OCI-LY7 (cell line): ENCODE measurements at regions not wholly inside any gene's neighbourhood (a gene's known extent, or its start where the extent isn't known, plus 50 kb on each side); places are given as distances from the start of the nearest gene placed in this dataset.

Source experiments
- BruUV-seq: library from RNA; stranded (reverse); fragments of 400-500 nt; replicated peaks from 2 replicates; lab custom pipeline; 2021; lab: Mats Ljungman, UMichigan
- CTCF ChIA-PET: fragments of 300-600 bp; sonication (Branson Sonifier 250); formaldehyde crosslinking; loops from one replicate; lab custom pipeline; 2022; ENCODE audit warnings: antibody characterized with exemption; ENCODE audit not compliant: unreplicated experiment; lab: Charles Lee
- POLR2A ChIA-PET: fragments of 300-600 bp; sonication (Branson Sonifier 250); formaldehyde crosslinking; loops from one replicate; lab custom pipeline; 2022; ENCODE audit warnings: antibody characterized with exemption; lab: Charles Lee
- DNase-seq: peaks from one replicate; pipeline ENCODE4 v3.0.0-alpha.2; 2015; ENCODE audit warnings: low spot score
- H2AFZ ChIP-seq: fragments of 200-600 bp; sonication (generic), shearing (Covaris generic); 2 replicates; pipeline ENCODE4 v1.6.1; 2014; ENCODE audit warnings: mild to moderate bottlenecking, antibody characterized with exemption, low read length, moderate library complexity
- H3K27ac ChIP-seq: fragments of 200-600 bp; sonication (generic); 2 replicates; pipeline ENCODE4 v1.5.1; 2014; ENCODE audit warnings: mixed run types, low read depth, mild to moderate bottlenecking, moderate library complexity, low read length, inconsistent platforms; ENCODE audit not compliant: poor library complexity, severe bottlenecking
- H3K36me3 ChIP-seq: fragments of 200-600 bp; sonication (generic); 2 replicates; pipeline ENCODE4 v1.6.1; 2014; ENCODE audit warnings: mild to moderate bottlenecking, antibody characterized with exemption, low read length, moderate library complexity, mixed read lengths; ENCODE audit not compliant: insufficient read depth
- H3K4me1 ChIP-seq: fragments of 200-600 bp; sonication (generic); 2 replicates; pipeline ENCODE4 v1.5.1; 2014; ENCODE audit warnings: mild to moderate bottlenecking, low read length; ENCODE audit not compliant: insufficient read depth, poor library complexity, severe bottlenecking
- H3K4me2 ChIP-seq: fragments of 200-600 bp; sonication (generic); 2 replicates; pipeline ENCODE4 v1.6.1; 2014; ENCODE audit warnings: mild to moderate bottlenecking, low read length
- H3K4me3 ChIP-seq: fragments of 200-600 bp; sonication (generic); 2 replicates; pipeline ENCODE4 v1.5.1; 2014; ENCODE audit warnings: mild to moderate bottlenecking, low read depth, low read length; ENCODE audit not compliant: poor library complexity, severe bottlenecking
- H3K79me2 ChIP-seq: fragments of 200-600 bp; sonication (generic); 2 replicates; pipeline ENCODE4 v1.6.1; 2016; ENCODE audit warnings: low read depth, mild to moderate bottlenecking, low read length, moderate library complexity, mixed read lengths; ENCODE audit not compliant: insufficient read depth
- H3K9me2 ChIP-seq: fragments of 200-600 bp; sonication (generic); 2 replicates; pipeline ENCODE4 v1.6.1; 2016; ENCODE audit warnings: mild to moderate bottlenecking, low read length, mixed read lengths; ENCODE audit not compliant: insufficient read depth
- H3K9me3 ChIP-seq: fragments of 200-600 bp; sonication (generic); 2 replicates; pipeline ENCODE4 v1.6.1; 2014; ENCODE audit warnings: mild to moderate bottlenecking, mixed run types, low read length, mixed read lengths
- H4K20me1 ChIP-seq: fragments of 200-600 bp; sonication (generic); 2 replicates; pipeline ENCODE4 v1.6.1; 2014; ENCODE audit warnings: mild to moderate bottlenecking, antibody characterized with exemption, low read length, moderate library complexity, mixed read lengths; ENCODE audit not compliant: insufficient read depth
- CTCF ChIP-seq: fragments of 200-600 bp; sonication (generic); conservative IDR thresholded peaks from 2 replicates; pipeline ENCODE4 v1.5.1; 2014; ENCODE audit warnings: mild to moderate bottlenecking, antibody characterized with exemption, low read length, moderate library complexity, mixed read lengths
- EZH2phosphoT487 ChIP-seq: fragments of 200-600 bp; sonication (generic); IDR thresholded peaks from 2 replicates; pipeline ENCODE4 v1.6.1; 2018; ENCODE audit warnings: low read depth, borderline replicate concordance, mild to moderate bottlenecking, mixed run types, antibody characterized with exemption, low read length, moderate library complexity, mixed read lengths
- intact Hi-C: fragments of 100-400 bp; cut with micrococcal nuclease; formaldehyde crosslinking; loops from one replicate; pipeline ENCODE4 v1.10.0; 2022; ENCODE audit not compliant: unreplicated experiment

GRCh38 chr7:121587435-121587834, 191.3 kb upstream of the FAM3C start:
- CTCF ChIA-PET: no interaction called here
- Histone ChIP-seq H3K4me3 (no peak overlapping the region), H3K9me2 (no peaks in the 10 kb centered on the region), H4K20me1 (no peaks in the 10 kb centered on the region), H3K4me1 (no peaks in the 10 kb centered on the region), H2AFZ (no peak overlapping the region), H3K27ac (no peak overlapping the region), H3K79me2 (no peaks in the 10 kb centered on the region), H3K9me3 (no peaks in the 10 kb centered on the region), H3K36me3 (no peaks in the 10 kb centered on the region), H3K4me2 (no peak overlapping the region)
- BruUV-seq: no TSS peak
- intact Hi-C loops: no loop called here
- POLR2A ChIA-PET: interaction anchor here (0.6 to 1.1 kb wide), 3 partner anchors 11 to 239 kb away, joined by 3 to 5 read pairs (median 4); no protein-coding TSS in a partner anchor
- DNase-seq: no peak
- no peak for TF ChIP-seq CTCF

- no TSS peak for BruUV-seq
- TF ChIP-seq CTCF (no peak), EZH2phosphoT487 (no peak)
- DNase-seq: no peak
- intact Hi-C loops: no loop called here
- H3K4me2 ChIP-seq: no peak overlapping the region
- no peak overlapping the region for H3K27ac ChIP-seq
- no peaks in the 10 kb centered on the region for H3K9me3 ChIP-seq
- H3K4me1 ChIP-seq: no peaks in the 10 kb centered on the region
- ChIA-PET CTCF (no interaction called here), POLR2A (no interaction called here)
- no peaks in the 10 kb centered on the region for H3K36me3 ChIP-seq
- no peaks in the 10 kb centered on the region for H3K79me2 ChIP-seq
- no peaks in the 10 kb centered on the region for H4K20me1 ChIP-seq
- no peak overlapping the region for H2AFZ ChIP-seq
- H3K4me3 ChIP-seq: no peak overlapping the region
- H3K9me2 ChIP-seq: no peaks in the 10 kb centered on the region
These were observed 186.2 kb upstream of the FAM3C start for GRCh38 chr7:121582258-121582657.

- Histone ChIP-seq H3K9me3 (no peaks in the 10 kb centered on the region), H2AFZ (no peak overlapping the region), H3K4me3 (no peak overlapping the region), H3K4me1 (no peaks in the 10 kb centered on the region), H3K9me2 (no peaks in the 10 kb centered on the region), H3K4me2 (no peak overlapping the region), H3K36me3 (no peaks in the 10 kb centered on the region), H3K27ac (no peak overlapping the region), H4K20me1 (no peaks in the 10 kb centered on the region), H3K79me2 (no peaks in the 10 kb centered on the region)
- intact Hi-C loops: no loop called here
- ChIA-PET POLR2A (interaction anchor here (1.2 kb wide), 1 partner anchor 9 kb away, joined by 3 read pairs; no protein-coding TSS in a partner anchor), CTCF (no interaction called here)
- no TSS peak for BruUV-seq
- DNase-seq: no peak
- no peak for TF ChIP-seq EZH2phosphoT487
- TF ChIP-seq CTCF: no peak
These were observed 183.5 kb upstream of the FAM3C start for GRCh38 chr7:121579639-121580038.
